Activated CD4-positive, alpha-beta T cell treated with anti-CD3 and anti-CD28 coated beads, Interleukin-2, amount 50 U/mL, for 16 hours (primary cell): ENCODE measurements at regions not wholly inside any gene's neighbourhood (a gene's known extent, or its start where the extent isn't known, plus 50 kb on each side); places are given as distances from the start of the nearest gene placed in this dataset.
"Not testable (repeated sequence)": the region's sequence is repeated elsewhere in the genome, so short reads cannot be mapped to it uniquely, and the experiment has no call there.

Source experiments
- DNase-seq: peaks from one replicate; pipeline ENCODE4 v3.0.0-alpha.2; 2020

DNA sequence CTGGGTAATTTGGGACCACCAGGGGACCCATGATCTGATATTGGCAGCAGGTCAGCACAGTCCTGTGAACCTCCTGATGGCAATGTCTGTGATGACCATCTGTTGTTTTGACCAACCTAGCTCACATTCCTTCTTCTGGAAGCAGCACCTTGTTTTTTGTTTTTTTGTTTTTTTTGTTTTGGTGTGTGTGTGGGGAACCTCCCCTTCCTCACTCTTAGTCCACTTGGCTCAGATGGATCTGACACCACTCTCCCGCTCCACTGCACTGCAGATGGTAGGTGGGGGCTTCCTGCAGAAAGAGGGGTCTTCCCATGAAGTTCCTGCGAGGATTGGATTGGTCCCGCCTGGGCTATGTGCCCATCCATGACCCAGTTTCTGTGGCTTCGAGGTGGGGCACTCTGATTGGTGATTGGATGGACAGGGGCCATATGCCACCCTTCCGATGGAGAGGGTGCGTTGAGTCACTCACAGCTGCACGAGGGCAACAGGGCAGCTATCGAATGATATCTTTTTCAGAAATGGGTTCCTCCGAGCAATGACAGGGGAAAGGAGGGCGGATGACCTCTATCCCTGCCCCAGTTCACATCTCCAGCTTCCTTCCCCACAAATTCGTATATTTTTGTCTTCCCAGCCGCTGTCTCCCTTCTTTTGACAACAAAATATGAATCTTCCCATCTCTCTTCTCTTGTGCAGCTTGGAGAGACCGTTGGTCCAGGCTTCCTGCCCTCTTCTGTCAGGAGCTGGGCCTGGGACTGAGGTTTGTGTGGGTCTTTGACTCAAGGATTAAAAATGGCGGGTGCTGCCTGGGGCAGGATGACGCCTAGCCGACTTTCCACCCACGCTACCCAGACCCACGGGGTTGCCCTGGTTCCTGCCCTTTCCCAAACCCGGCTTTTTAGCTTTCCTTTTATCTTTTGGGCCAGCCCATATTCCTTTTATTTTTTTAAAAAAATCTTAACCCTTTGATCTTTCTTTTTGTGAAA, 132.1 kb upstream of the KCNG1 start:
- no peak for DNase-seq

DNA sequence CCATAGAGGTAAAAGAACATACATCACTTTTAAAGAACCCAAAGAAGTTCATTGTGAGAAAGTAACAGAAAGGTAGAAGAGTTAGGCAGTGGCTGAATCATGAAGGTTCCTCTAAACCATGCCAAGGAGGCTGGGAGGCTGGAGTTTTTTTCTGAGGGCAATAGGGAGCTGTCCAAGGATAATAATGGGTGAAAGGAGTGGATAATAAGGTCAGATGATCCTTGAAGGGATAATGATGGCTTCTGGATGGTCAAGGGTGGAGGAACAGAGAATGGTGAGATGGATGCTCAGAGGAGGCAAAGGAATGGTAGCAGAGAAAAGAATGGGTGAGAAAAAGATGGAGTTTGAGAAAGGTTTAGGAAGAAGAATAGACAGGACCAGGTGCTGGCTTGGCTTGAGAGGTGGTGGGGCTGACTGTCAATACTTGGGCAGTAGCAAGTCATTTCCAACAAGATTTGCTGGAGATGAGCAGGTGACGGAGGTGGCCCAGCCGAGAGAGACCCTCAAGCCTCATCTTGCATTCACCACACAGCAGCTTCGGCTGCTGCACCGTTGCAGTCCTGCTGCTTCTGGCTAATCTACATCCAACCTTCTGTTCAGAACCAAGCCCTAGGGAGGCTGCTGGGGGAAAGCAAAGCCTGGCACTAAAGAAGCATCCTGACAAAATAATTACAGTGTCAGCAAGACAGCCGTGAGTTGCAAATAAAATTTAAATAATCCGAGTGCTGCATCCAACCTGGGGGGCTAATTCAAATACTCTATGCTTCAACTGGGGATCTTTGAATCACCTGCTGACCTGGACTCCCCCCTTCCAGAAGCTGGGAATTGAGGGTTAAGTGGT, 131.2 kb upstream of the KCNG1 start:
- DNase-seq: no peak

DNA sequence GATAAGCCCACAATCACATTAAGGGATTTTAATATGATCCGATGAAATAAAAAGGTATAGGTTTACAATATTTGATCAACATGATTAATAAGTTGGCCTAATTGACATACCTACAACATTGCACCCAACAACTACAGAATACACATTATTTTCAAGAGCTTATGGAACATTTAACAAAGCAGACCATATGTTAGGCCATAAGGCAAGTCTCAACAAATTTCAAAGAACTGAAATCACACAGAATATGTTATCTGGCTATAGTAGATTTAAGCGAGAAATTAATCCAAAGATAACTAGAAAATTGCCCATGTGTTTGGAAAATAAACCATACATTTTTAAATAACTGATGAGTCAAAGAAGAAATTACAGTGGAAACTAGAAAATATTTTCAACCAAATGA, 126.0 kb upstream of the KCNG1 start:
- DNase-seq: no peak

DNA sequence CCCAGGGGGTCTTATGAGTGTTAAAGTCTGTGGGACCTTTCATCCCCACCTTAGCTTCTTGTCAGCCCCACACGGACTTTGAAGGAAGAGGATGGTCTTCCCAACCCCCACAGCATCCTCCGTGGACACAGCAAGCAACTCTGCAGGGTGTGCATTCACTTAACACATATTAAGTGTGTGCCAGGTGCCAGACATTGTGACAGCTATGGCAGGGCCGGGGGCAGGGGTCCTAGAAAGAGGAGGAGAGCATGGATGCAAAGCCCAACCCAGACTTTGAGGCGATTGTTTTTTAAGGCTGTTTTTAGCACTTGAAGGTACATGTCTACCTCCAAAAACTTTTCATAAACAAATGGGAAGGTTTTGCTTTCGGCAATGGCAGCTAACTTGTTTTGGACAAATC, 121.6 kb upstream of the KCNG1 start:
- DNase-seq: no peak

- no peak for DNase-seq
Measured at GRCh38 chr20:51143652-51144051, 120.7 kb upstream of the KCNG1 start.

GRCh38 chr20:51142448-51142847, 119.5 kb upstream of the KCNG1 start:
- DNase-seq: no peak

DNA sequence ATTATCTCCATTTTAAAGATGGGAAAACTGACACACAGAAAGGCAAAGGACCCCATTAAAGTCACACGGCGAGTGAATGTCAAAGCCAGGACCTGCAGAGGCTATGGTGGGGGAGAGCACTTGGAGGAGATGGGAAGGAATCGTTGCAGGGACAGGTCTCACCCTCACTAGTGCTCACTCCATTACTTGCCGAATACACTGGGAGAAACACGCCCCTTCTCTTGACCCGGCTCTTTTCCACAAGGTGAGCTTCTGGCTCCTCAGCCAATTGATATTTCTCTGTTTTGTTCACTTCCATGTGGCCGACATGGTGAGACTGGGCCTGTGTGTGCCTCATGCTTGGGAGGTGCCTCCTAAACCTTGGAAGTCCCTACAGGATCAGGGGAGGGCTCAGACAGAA, 117.8 kb upstream of the KCNG1 start:
- DNase-seq: no peak

GRCh38 chr20:51139891-51140290, 117.0 kb upstream of the KCNG1 start:
- DNase-seq: no peak

- no peak for DNase-seq
Measured at GRCh38 chr20:51138576-51138975, 115.7 kb upstream of the KCNG1 start.

GRCh38 chr20:51137461-51137860, 114.6 kb upstream of the KCNG1 start:
- no peak for DNase-seq

- DNase-seq: no peak
Measured at GRCh38 chr20:51135926-51136715, 113.2 kb upstream of the KCNG1 start.

DNA sequence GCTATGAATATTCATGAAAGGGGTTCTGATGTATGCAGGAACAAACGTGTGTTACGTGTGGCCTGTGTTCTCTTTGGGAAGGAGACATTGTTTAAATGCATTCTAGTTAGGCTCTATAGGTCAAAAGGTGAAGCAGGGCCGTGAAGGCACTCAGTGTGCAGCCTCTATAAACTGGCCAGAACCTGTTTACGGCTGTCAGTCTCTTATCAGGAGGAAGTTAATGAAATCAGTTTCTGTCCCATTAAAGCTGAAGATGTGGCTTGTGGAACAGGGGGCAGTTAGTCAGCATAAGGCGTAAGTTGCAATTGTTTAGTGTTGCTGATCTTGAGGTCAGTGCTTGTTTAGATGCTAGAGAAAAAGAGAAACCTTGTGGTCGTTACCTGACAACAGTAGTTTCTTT, 111.5 kb upstream of the KCNG1 start:
- DNase-seq: no peak

GRCh38 chr20:51132279-51132678, 109.4 kb upstream of the KCNG1 start:
- DNase-seq: no peak

DNA sequence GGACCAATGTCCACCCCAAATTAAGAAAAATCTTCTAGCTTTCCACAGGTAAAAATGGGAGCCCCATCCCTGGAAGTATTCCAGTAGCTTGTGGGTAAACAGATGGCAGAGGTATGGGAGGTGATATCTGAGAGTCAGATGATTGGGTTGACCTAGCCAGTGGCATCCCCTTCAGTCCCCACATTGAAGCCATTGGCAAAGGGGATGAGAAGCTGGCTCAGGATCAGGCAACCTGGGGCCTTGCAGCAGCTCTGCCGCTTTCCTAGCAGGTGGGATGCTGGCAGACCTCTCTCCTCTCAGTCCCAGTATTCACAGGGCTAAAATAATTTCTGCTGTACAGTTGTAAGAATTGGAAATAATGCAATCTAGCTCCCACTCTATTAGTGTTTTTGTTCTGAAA, 108.9 kb upstream of the KCNG1 start:
- no peak for DNase-seq

GRCh38 chr20:51129147-51129776, 106.4 kb upstream of the KCNG1 start:
- DNase-seq: peak; percentile 6

DNA sequence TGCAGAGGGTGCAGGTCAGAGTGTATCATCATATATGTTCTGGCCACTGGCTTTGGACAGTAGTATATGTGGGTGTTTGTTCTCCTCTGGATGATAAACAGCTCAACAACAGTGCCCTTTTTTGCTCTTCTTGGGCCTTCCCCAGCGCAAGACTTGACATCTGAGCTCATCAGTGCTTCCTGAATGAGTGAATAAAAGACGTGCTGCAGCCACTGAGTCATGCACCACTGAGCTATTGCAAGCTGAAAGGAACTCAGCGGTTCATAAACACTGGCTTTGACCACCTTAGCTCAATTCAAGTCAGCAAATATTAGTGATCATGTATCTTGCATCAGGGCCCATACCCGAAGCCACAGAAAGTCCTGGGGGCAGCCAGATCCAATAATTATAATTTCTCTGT, 105.3 kb upstream of the KCNG1 start:
- DNase-seq: peak; percentile 48

DNA sequence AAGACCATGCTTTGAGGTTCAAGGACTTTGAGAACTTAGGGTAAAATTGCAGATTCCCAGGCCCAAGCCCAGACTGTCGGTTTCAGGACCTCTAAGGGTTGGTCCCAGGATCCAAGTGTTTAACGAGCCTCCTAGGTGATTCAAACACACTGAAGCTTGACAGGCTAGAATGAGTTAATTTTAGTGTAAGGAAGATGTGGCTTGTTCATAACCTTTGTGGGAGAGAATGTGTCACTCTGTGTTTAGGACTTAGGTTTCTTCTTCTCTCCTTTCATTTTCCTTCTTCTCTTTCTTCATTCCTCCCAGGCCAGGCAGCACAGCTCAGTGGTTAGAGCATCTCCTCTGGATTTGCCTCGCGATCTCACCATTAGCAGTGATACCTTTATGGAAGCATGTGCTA, 104.8 kb upstream of the KCNG1 start:
- DNase-seq: no peak

- DNase-seq: no peak
Measured at GRCh38 chr20:51126337-51126736, 103.4 kb upstream of the KCNG1 start.

DNA sequence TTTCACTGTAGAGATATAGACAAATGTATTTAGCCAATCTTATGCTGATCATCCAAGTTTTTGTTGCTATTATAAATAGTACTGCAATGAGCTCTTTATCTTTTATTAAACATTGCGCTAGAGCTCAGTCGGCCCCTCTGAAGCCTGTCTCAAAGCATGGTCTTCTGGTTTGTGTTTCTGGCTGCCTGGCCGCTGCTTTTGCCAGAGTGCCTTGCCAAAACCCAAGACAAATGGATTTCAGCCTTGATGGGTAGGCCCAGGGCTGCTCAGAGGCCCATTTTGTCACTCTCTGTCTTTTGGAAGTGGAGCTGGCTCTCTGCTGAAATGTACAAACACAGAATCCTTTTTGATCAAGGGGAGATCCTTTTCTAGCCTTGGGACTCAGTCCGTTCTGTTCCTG, 102.9 kb upstream of the KCNG1 start:
- no peak for DNase-seq

DNA sequence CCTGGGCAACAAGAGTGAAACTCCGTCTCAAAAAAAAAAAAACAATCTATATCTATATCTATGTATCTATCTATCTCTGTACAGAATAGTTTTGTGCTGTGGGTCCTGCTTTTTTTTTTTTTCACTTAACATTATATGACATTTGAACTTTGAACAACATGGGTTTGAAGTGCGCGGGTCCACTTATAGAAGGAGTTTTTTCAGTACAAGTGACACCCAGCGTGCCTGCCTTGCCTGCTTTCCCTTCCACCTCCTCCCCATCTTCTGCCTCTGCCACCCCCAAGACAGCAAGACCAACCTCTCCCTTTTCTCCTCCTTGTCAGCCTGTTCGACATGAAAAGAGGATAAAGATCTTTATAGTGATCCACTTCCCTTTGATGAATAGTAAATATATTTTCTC, 102.2 kb upstream of the KCNG1 start:
- DNase-seq: no peak

- not testable (repeated sequence) for DNase-seq
Measured at GRCh38 chr20:51123887-51124286, 101.0 kb upstream of the KCNG1 start.

DNA sequence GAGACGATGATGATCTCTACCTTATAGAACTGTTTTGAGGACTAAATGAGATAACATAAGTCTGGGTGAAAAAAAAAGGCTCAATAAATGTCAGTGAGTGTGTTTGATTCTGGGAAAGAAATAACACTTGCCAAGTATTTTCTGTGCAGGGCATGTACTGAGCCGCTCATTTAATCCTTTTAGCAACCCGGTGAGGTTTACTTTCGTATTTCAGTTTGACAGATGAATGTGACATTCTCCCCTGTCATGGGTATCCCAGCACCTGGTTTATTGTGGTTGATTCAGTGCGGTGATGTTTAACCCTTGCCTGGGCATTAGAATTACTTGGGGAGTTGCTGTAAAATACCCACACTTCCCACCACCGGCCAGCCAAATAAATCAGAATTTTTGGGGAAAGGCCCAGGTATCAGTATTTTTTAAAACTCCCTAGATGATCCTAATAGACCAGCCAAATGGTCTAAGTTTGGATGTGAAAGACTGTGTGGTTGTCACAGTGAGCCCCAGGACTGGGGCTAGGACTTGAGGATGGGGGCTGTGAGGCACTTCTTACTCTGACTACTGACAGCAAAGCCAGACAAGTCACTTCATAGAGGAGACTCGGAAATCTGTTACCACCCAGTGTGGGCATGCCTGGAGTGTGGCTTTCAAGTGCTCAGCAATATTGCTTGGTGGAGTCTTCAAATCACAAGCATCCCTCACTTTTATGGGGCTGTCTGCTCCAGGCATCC, 100.2 kb upstream of the KCNG1 start:
- DNase-seq: peak; percentile 59
